OCI-LY7 (cell line): ENCODE measurements at regions not wholly inside any gene's neighbourhood (a gene's known extent, or its start where the extent isn't known, plus 50 kb on each side); places are given as distances from the start of the nearest gene placed in this dataset.

ENCODE experiments used
- CTCF ChIP-seq: fragments of 200-600 bp; sonication (generic); conservative IDR thresholded peaks from 2 replicates; pipeline ENCODE4 v1.5.1; 2014; ENCODE audit warnings: mild to moderate bottlenecking, antibody characterized with exemption, low read length, moderate library complexity, mixed read lengths
- EZH2phosphoT487 ChIP-seq: fragments of 200-600 bp; sonication (generic); IDR thresholded peaks from 2 replicates; pipeline ENCODE4 v1.6.1; 2018; ENCODE audit warnings: low read depth, borderline replicate concordance, mild to moderate bottlenecking, mixed run types, antibody characterized with exemption, low read length, moderate library complexity, mixed read lengths

GRCh38 chr10:4137299-4137698 lies 352.3 kb upstream of the KLF6 start:
- TF ChIP-seq CTCF = no peak
- no peak for TF ChIP-seq EZH2phosphoT487
